ENCODE measurements at regions not wholly inside any gene's neighbourhood (a gene's known extent, or its start where the extent isn't known, plus 50 kb on each side); places are given as distances from the start of the nearest gene placed in this dataset.
A peak's percentile ranks its signal among the peaks of the same experiment; 100 is the strongest.
"Not testable (repeated sequence)": the region's sequence is repeated elsewhere in the genome, so short reads cannot be mapped to it uniquely, and the experiment has no call there.

- peak; percentile 3 for DNase-seq (ENCODE audit: low read depth)
Observed at GRCh38 chr4:13762130-13762529, 134.6 kb upstream of the BOD1L1 start.

- no peak for DNase-seq (ENCODE audit: low read depth)
Observed at GRCh38 chr4:13763707-13764106, 136.2 kb upstream of the BOD1L1 start.

DNA sequence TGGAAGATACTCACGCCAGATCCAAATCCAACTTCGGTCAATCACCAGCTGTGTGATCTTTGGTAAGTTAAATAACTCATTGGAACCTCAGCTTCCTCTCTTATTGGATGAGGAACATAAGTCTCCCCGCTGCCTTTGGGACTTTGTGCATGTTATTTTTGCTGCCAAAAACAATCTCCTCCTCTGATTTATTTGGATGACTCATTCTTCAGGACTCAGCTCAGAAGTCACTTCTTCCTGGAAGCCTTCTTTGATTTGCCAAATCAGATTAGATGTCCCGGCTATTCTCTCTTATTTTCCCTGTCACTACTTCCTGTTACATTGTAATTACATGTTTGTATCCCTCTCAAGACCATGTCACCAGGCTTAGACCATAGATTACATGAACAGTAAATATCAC, 138.0 kb upstream of the BOD1L1 start:
- peak; percentile 3 for DNase-seq (ENCODE audit: low read depth)

- peak; percentile 5 for DNase-seq (ENCODE audit: low read depth)
Observed at GRCh38 chr4:13766761-13767540, 139.4 kb upstream of the BOD1L1 start.

DNA sequence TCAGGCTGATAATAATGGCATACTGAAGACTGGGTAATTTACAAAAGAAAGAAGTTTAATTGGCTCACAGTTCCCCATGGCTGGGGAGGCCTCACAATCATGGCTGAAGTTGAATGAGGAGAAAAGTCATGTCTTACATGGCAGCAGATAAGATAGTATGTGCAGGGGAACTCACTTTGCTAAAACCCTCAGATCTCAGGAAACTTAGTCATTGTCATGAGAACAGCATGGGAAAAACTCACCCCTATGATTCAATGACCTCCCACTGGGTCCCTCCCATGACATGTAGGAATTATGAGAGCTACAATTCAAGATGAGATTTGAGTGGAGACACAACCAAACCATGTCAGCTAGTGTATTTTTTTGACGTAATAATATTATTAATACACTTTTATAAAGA, 149.8 kb upstream of the BOD1L1 start:
- DNase-seq (ENCODE audit: low read depth) = no peak

DNA sequence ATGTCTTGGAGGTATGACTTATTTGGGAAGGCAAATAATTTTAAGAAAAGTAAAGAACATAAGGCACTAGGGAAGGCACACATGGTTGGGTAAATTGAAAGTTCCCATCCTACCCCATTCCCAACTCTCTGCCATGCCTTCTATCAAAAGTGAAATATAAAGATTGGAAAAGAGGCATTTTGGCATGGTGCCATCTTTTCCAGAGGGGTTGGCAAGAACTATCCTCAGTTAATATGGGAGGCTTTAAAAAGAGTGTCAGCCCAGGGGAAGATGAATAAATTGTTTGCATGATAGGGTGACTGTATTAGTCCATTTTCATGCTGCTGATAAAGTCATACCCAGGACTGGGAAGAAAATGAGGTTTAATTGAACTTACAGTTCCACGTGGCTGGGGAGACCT, 150.8 kb upstream of the BOD1L1 start:
- no peak for DNase-seq (ENCODE audit: low read depth)

- DNase-seq (ENCODE audit: low read depth) = no peak
Observed at GRCh38 chr4:13782231-13782630, 154.7 kb upstream of the BOD1L1 start.

DNA sequence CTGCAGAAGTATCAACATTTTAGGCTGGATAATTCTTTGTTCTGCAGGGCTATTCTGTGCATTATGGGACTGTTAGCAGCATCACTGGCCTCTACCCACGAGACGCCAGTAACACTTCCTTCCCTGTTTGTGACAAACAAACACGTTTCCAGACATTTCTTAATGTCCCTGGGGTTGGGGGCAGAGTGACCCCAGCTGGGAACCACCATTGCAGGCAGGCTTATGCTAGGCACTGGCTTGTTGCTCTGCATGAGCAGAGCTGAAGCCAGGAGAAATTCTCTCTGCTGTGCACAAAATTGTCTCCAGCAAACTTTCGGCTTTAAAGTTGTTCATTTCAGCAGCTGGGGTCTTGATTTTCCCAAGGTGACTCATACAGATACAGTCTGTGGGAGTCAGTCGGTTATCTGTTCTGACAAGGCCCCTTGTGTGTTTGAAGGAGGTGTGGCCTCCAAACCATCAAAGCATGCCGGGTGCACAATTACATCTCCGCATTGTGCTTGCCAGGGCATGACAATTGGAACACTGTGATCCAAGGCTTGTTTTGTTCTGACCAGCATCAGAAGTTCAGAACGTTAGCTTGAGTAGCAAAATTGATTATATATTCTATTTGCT, 156.4 kb upstream of the BOD1L1 start:
- DNase-seq (ENCODE audit: low read depth) = no peak

GRCh38 chr4:13793020-13793710, 165.6 kb upstream of the BOD1L1 start:
- DNase-seq (ENCODE audit: low read depth) = no peak

DNA sequence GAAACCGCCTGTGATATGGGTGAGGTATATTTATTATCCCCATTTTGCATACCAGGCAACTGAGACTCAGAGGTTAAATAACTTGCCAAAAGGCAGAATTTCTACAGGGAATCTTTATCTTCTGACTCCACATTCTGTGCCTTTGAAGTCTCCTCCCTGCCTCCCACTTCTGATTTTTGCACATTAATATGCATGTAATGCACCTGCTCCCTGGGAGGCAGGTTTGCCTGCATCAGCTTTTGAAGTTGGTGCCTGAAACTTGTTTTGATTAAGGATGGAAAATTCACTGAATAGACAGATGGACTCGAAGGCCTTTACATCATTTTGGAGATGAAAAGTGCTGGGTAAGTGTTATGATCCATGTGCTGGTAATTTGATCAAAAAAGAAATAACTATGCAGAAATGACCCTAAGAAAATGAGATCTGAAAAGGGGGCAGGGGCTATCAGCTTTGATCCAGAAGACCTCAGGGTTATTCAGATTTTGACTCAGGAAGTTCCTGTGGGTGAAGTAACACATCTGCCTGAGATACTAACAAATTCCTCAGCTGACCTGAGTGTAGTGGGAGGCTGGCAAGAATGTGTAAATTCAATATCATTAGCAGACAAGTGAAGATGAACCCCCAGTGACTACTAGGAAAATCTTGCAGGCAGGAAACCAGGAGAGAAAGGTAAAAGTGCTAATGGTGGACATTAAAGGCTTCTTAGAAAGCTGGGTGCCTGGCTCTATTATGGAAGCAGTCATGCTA, 167.5 kb upstream of the BOD1L1 start:
- no peak for DNase-seq (ENCODE audit: low read depth)

- DNase-seq (ENCODE audit: low read depth) = peak; percentile 31
Observed at GRCh38 chr4:13797061-13797460, 169.5 kb upstream of the BOD1L1 start.

- DNase-seq (ENCODE audit: low read depth) = no peak
Observed at GRCh38 chr4:13815231-13815630, 187.7 kb upstream of the BOD1L1 start.

DNA sequence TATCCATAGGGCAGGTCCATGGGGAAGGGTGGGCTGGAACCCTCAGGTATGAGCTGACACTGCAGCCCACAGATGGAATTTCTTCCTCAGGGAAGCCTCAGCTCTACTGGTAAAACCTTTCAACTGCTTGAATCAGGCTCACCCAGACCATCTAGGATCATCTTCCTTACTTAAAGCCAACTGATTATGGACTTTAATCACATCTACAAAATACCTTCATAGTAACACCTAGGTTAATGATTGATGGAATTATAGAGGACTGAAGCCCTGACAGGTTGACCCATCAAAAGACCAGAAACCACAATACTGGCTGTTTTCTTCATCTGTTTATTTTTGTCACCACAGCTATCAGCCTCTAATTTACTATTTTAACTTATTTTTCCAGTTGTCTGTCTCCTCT, 188.9 kb upstream of the BOD1L1 start:
- DNase-seq (ENCODE audit: low read depth) = no peak

- no peak for DNase-seq (ENCODE audit: low read depth)
Observed at GRCh38 chr4:13821522-13821921, 194.0 kb upstream of the BOD1L1 start.

DNA sequence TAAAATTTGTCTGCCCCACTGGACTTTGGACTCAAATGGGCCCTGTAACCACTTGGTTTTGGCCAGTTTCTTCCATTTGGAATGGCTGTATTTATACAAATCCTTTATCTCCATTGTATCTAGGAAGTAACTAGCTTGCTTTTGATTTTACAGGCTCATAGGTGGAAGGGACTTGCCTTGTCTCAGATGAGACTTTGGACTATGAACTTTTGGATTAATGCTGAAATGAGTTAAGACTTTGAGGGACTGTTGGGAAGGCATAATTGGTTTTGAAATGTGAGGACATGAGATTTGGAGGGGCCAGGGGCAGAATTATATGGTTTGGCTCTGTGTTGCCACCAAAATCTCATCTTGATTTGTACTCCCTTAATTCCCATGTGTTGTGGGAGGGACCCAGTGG, 198.3 kb upstream of the BOD1L1 start:
- DNase-seq (ENCODE audit: low read depth) = not testable (repeated sequence)

- DNase-seq (ENCODE audit: low read depth) = peak; percentile 80
Observed at GRCh38 chr4:13829457-13829856, 201.9 kb upstream of the BOD1L1 start.

- no peak for DNase-seq (ENCODE audit: low read depth)
Observed at GRCh38 chr4:13830449-13830848, 202.9 kb upstream of the BOD1L1 start.

DNA sequence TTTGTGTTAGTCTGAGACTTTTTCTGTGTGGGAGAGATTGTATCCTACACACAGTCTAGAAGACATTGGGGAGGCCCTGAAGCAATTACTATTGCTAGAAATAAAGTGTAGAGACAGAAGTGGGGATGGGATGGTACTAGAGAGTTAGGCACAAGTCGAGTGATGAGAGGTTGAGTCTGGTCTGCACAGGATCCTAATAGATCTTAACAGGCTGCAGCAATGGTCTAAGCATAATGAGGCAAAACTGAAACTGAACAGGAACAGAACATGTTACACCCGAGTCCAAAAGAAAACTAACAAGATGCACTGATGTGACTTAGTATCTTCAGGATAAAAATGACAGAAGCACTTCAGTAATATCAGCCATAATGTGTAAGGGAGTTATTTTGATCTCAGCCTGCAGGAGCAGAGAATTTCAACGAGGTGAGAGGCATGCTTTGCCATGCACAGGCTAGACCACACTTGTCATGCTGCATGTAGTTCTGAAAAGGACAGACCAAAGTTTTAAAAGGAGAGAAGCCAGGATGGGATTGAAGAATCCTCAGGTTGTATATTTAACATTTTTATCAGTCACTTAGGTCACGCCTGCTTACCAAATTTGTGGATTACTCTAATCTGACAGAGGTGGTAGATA, 205.8 kb upstream of the BOD1L1 start:
- no peak for DNase-seq (ENCODE audit: low read depth)

DNA sequence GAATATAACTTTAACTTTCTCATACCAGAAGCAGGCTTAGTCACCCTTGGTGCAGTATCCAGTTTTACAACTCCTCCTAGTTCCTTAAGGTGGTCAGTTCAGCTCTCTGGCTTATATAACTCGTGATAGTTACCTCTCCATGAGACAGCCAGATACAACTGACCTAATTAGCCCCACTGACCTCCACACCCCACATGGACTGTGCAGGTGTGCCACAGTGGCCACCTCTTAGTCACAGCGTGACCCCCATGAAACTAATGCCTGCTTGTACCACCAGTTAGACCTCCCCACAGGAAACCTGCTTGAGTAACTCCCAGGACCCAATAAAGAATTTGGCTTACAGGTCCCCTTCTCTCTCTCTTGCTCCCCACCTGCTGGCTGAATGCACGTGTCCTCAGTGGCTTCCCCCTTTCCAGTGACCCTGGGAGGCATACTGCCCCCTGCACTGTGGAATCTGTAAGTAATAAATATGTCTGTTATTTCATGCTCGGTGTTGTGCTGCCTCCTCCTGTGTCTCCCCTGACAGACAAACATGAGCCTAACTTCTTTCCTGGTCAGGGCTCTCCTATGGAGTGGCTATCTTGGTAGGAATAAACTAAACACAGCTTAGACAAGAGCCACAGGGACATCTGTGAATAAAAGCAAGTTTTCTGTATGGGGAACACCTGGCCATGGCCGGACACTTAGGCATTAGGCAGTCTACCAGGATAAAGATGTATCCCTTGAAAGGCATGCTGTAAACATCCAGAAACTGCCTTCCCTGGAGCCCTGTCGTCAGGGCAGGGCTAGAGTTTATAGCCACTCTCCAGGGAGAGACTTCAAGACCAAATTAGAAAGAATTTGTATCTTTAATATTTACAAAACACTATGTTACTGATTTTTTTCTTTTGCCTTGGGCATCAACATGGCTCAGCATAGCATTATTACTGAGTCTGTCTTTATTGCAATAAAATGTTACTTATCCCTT, 209.7 kb upstream of the BOD1L1 start:
- DNase-seq (ENCODE audit: low read depth) = no peak

DNA sequence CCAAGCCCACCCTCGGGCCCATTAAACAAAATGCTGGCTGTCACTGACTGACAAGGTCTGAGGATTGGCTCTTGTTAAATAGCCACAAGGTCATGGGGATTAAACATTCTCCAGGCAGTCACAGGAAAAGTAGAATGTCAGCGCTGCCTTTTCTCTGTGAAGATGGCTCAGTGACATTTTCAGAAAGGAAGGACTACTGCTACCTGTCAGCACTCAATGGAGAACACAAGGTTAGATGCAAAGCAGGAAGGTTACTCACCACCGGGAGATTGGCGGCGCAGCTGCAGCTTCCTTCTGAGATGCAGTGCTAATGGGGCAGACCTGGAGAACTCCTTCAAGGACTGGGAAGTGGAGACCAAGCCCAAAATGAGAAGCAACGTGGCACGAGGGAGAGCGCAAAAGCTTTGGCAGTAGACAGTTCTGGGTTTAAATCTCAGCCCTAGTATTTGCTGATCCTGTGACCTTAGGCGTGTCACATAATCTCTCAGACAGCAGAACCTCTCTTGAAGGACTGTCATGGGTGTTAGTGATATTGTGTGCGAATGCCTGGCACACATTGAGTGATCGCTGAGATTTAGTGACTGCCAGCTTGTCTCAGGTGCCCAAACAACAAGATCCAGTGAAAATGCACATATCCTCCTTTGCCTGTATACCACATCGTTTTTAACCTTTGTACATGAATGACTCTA, 213.1 kb upstream of the BOD1L1 start:
- DNase-seq (ENCODE audit: low read depth) = no peak
